Upper lobe of right lung (tissue), 1 donor: ENCODE measurements at regions not wholly inside any gene's neighbourhood (a gene's known extent, or its start where the extent isn't known, plus 50 kb on each side); places are given as distances from the start of the nearest gene placed in this dataset.

Experiments
- ATAC-seq: fragments of 200-7000 bp; cut with Tn5 transposase; one replicate; pipeline ENCODE4 v1.9.1; 2020; ENCODE audit warnings: mild to moderate bottlenecking, moderate library complexity
- DNase-seq: peaks from one replicate; pipeline ENCODE4 v3.0.0-alpha.2; 2020
- H3K27ac ChIP-seq: fragments of 200-600 bp; one replicate; pipeline ENCODE4 v1.8.0; 2022
- H3K27me3 ChIP-seq: fragments of 200-600 bp; one replicate; pipeline ENCODE4 v1.8.0; 2022; ENCODE audit warnings: mild to moderate bottlenecking
- H3K36me3 ChIP-seq: fragments of 200-600 bp; one replicate; pipeline ENCODE4 v1.8.0; 2022
- H3K4me1 ChIP-seq: fragments of 200-600 bp; one replicate; pipeline ENCODE4 v1.8.0; 2022
- H3K4me3 ChIP-seq: fragments of 200-600 bp; one replicate; pipeline ENCODE4 v1.8.0; 2022; ENCODE audit warnings: mild to moderate bottlenecking
- H3K9me3 ChIP-seq: fragments of 200-600 bp; one replicate; pipeline ENCODE4 v1.8.0; 2022
- intact Hi-C: fragments of 100-400 bp; cut with DNase I; formaldehyde crosslinking; loops from one replicate; pipeline ENCODE4 v1.11.0; 2022
- TF ChIP-seq, protein P1 (sequence below): fragments of 200-600 bp; IDR thresholded peaks from one replicate; pipeline ENCODE4 v1.8.0; 2022; ENCODE audit warnings: antibody characterized with exemption
- donor health status: DM: no; HTN: yes; CAD: no; lungs with severe emphysema.

DNA sequence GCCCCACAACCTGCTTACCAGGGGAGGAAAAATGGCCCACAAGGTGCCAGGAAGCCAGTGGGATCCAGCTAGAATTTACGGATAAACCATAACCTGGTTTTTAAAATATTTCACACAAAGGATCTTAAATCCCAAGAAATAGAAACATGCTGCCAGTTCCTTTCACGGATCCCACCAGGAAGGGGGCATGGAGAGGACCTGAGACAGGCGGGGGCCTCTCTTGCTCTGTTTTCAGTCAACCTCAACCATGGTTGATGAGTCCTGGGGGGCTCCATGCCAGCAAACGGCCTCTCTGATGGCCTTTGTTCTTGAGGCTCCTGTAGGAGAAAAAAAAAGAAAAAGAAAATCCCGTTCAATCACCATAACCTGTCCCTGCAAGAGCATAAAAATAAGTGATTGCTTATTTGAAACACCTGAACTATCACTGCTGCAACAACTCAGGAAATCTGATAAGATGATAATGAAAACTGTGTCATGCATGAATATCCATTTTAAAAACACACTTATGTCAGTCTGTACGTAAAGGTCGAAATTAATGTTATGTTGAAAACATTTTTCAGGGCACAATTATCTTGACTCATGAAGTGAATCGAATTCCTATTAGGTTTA lies 125.8 kb upstream of the CST7 start:
- no peak for ATAC-seq
- intact Hi-C loops: no loop called here
- DNase-seq: peak; percentile 26

DNA sequence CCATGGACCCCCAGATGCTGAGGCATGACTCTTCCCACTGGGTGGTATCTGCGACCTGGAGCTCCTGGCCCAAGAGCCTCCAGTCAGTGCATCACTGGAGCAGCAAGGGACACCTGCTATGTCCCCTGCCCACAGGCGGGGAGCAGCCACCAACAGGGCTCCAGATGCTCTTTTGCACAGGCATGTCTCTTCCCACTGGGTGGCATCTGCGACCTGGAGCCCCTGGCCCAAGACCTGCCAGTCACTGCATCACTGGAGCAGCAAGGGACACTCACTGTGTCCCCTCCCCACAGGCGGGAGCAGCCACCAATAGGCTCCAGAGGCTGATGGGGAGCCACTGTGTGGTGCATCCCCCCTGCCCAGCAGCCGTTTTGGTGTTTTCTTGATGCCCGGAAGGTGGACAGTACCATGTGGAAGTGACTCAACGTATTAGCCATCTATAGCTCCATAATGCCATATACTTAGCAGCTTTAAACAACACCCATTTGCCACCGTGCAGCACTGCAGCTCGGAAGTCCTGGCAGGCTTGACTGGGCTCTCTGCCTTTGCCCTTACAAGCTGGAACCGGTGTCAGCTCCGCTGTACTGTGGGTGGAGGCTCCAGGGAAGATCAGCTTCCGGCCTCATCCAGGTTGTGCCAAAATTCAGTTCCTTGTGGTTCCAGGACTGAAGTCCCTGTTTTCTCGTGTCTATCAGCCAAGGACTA lies 124.9 kb upstream of the CST7 start:
- Histone ChIP-seq H3K27me3 (no peaks in the 10 kb centered on the region), H3K4me1 (no peaks in the 10 kb centered on the region), H3K36me3 (no peaks in the 10 kb centered on the region), H3K27ac (no peak overlapping the region), H3K9me3 (no peaks in the 10 kb centered on the region), H3K4me3 (no peak overlapping the region)
- intact Hi-C loops: no loop called here
- DNase-seq (peak; percentile 51), ATAC-seq (no peak)
- TF ChIP-seq, protein P1, sequence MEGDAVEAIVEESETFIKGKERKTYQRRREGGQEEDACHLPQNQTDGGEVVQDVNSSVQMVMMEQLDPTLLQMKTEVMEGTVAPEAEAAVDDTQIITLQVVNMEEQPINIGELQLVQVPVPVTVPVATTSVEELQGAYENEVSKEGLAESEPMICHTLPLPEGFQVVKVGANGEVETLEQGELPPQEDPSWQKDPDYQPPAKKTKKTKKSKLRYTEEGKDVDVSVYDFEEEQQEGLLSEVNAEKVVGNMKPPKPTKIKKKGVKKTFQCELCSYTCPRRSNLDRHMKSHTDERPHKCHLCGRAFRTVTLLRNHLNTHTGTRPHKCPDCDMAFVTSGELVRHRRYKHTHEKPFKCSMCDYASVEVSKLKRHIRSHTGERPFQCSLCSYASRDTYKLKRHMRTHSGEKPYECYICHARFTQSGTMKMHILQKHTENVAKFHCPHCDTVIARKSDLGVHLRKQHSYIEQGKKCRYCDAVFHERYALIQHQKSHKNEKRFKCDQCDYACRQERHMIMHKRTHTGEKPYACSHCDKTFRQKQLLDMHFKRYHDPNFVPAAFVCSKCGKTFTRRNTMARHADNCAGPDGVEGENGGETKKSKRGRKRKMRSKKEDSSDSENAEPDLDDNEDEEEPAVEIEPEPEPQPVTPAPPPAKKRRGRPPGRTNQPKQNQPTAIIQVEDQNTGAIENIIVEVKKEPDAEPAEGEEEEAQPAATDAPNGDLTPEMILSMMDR: no peak

More for the DNA sequence above, 125.8 kb upstream of the CST7 start:
- Histone ChIP-seq H3K9me3 (no peaks in the 10 kb centered on the region), H3K36me3 (no peaks in the 10 kb centered on the region), H3K4me3 (no peak overlapping the region), H3K27ac (no peak overlapping the region), H3K4me1 (no peaks in the 10 kb centered on the region), H3K27me3 (no peaks in the 10 kb centered on the region)
- TF ChIP-seq, protein P1: no peak

DNA sequence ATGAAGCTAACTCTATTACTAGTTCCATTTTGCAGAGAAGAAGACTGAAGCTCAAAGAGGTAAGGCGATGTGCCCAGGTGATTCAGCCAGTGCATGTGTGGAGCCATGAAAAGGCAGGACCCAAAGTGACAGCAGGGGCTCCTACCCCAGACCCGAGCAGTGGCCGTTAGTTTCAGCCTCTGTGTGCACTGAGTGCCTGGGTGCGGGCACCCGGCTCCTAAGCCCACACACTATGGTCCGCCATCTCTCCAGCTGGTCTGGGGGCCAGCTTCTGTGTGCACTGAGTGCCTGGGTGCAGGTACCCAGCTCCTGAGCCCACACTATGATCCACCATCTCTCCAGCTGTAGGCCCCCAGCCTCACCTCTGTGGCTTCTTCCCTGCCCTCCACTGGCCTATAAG lies 123.5 kb upstream of the CST7 start:
- Histone ChIP-seq H3K27ac (no peak overlapping the region), H3K9me3 (no peaks in the 10 kb centered on the region), H3K4me1 (no peaks in the 10 kb centered on the region), H3K36me3 (no peaks in the 10 kb centered on the region), H3K27me3 (no peaks in the 10 kb centered on the region), H3K4me3 (no peak overlapping the region)
- DNase-seq (peak; percentile 37), ATAC-seq (no peak)
- intact Hi-C loops: no loop called here
- TF ChIP-seq, protein P1: no peak

DNA sequence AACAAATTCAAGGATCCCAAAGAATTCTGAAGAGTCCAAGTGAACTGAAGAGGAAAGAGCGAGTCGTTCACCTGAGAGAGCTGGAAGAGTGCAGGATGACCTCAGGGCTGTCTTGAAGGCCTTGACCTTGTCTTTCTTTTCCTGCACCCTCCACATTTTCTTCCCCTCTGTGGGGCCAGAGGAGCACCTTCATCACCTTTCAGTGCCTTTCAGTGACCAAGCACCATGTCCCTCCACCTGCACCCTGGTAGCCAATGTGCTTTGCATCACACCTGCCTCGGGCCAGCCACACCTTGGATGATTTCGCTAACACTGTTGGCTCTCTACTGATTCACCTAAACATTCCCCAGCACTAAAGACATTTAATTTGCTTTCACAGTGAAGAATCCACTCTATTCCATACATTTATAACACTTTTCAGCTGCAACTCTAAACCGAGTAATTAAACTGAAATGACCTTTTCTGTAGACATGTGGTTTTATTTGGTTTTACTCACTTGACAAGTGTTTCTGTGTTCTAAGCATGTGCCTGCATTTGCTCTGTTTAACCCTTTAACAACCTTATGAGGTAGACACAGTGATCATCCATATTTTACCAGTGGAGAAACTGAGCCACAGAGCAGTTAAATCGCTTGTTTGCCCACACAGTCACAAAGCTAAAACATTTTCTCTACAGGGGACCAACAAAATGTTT lies 121.3 kb upstream of the CST7 start:
- H3K4me3 ChIP-seq: no peak overlapping the region

DNA sequence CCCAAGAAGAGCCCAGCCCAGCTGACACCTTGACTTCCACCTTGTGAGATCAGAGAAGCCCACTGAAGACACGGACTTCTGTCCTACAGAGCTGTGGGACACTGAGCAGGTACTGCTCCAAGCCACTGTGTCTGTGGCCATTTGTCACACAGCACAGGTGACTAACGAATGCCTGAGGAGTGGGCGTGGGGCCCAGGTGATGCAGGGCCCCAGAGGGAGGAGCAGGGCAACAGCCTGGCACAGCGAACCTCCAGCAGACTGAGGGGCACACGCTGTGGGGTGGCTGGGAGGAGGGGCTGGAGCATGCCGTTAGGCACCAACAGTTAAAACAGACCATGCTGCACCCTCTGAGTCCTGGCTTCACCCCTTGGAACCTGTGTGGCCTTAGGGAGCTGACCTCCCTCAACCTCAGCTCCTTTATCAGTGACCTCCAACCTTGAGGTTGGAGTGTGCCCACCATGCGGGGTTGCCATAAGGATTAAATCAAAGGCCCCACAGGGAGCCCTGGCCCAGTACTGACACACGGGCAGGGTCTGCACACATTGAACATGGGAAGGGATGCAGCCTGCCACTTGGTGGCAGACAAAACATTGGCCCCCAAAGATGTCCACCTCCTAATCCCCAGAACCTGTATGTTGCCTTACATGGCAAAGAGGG lies 119.9 kb upstream of the CST7 start:
- no peak overlapping the region for H3K27ac ChIP-seq
- intact Hi-C loops: no loop called here
- H3K36me3 ChIP-seq: no peaks in the 10 kb centered on the region
- H3K27me3 ChIP-seq: no peaks in the 10 kb centered on the region
- ATAC-seq (no peak), DNase-seq (no peak)
- TF ChIP-seq, protein P1: no peak
- H3K9me3 ChIP-seq: no peaks in the 10 kb centered on the region
- H3K4me1 ChIP-seq: no peaks in the 10 kb centered on the region
- H3K4me3 ChIP-seq: no peak overlapping the region

More for the DNA sequence above, 121.3 kb upstream of the CST7 start:
- intact Hi-C loops: no loop called here
- TF ChIP-seq, protein P1: no peak
- Histone ChIP-seq H3K4me1 (no peaks in the 10 kb centered on the region), H3K36me3 (no peaks in the 10 kb centered on the region), H3K27me3 (no peaks in the 10 kb centered on the region), H3K27ac (no peak overlapping the region), H3K9me3 (no peaks in the 10 kb centered on the region)
- DNase-seq: no peak
- no peak for ATAC-seq
